CD14-positive monocyte (primary cell): ENCODE measurements at regions not wholly inside any gene's neighbourhood (a gene's known extent, or its start where the extent isn't known, plus 50 kb on each side); places are given as distances from the start of the nearest gene placed in this dataset.

Experiments
- DNase-seq, 3 donors: peaks; one replicate each; pipeline ENCODE4 v3.0.0-alpha.2; 2011 to 2022
- H2AFZ ChIP-seq: 2 replicates; pipeline ENCODE4 v1.6.0; 2012; ENCODE audit warnings: mild to moderate bottlenecking, low read depth, low read length, inconsistent platforms; ENCODE audit not compliant: insufficient read depth, poor library complexity, severe bottlenecking
- H3K27ac ChIP-seq, 2 donors: 1 replicate in 1 of 2; 2 replicates in 1 of 2; pipeline ENCODE4 v1.5.1; 2012 to 2013; ENCODE audit warnings: low read length in 2 of 2, control low read depth in 1 of 2, inconsistent platforms in 1 of 2, low read depth in 1 of 2, mild to moderate bottlenecking in 1 of 2
- H3K27me3 ChIP-seq, 2 donors: one replicate each; pipeline versions ENCODE4 v1.6.0 to v1.6.1; 2011 to 2013; ENCODE audit warnings: low read length in 2 of 2; ENCODE audit not compliant: control insufficient read depth in 2 of 2, insufficient read depth in 2 of 2
- H3K36me3 ChIP-seq, 2 donors: replicated peaks in 1 of 2; 1 replicate in 1 of 2; 2 replicates in 1 of 2; pipeline versions ENCODE4 v1.5.1 to v1.6.1; 2012 to 2013; ENCODE audit warnings: low read length in 2 of 2, control low read depth in 1 of 2, inconsistent platforms in 1 of 2, mild to moderate bottlenecking in 1 of 2; ENCODE audit not compliant: insufficient read depth in 2 of 2, control insufficient read depth in 1 of 2
- H3K4me1 ChIP-seq, 2 donors: 1 replicate in 1 of 2; 2 replicates in 1 of 2; pipeline versions ENCODE4 v1.5.1 to v1.6.1; 2012 to 2013; ENCODE audit warnings: low read length in 2 of 2, control low read depth in 1 of 2, inconsistent platforms in 1 of 2, mild to moderate bottlenecking in 1 of 2, moderate library complexity in 1 of 2; ENCODE audit not compliant: insufficient read depth in 2 of 2, control insufficient read depth in 1 of 2
- H3K4me2 ChIP-seq: replicated peaks from 2 replicates; pipeline ENCODE3; 2012; ENCODE audit warnings: low read length, moderate library complexity, mild to moderate bottlenecking; ENCODE audit not compliant: poor library complexity, severe bottlenecking; ENCODE audit errors: extremely low read depth
- H3K4me3 ChIP-seq, 3 experiments: fragments of 200-600 bp in 1 of 3; sonication (generic) in 1 of 3; replicated peaks in 1 of 3; 1 replicate in 2 of 3; 2 replicates in 1 of 3; pipeline ENCODE4 v1.5.1; 2011 to 2013; ENCODE audit warnings: low read length in 3 of 3, mild to moderate bottlenecking in 3 of 3, control low read depth in 2 of 3, low read depth in 2 of 3, inconsistent platforms in 1 of 3, moderate library complexity in 1 of 3
- H3K79me2 ChIP-seq: 2 replicates; pipeline ENCODE4 v1.6.0; 2012; ENCODE audit warnings: mild to moderate bottlenecking, control low read depth, inconsistent platforms, low read length, moderate library complexity; ENCODE audit not compliant: insufficient read depth
- H3K9ac ChIP-seq: 2 replicates; pipeline ENCODE4 v1.6.0; 2017; ENCODE audit warnings: low read length, mild to moderate bottlenecking; ENCODE audit not compliant: insufficient read depth, poor library complexity, severe bottlenecking
- H3K9me3 ChIP-seq, 2 donors: replicated peaks in 1 of 2; 1 replicate in 1 of 2; 2 replicates in 1 of 2; pipeline versions ENCODE4 v1.5.1 to v1.6.1; 2012 to 2013; ENCODE audit warnings: low read length in 2 of 2, control low read depth in 1 of 2; ENCODE audit not compliant: control insufficient read depth in 1 of 2, insufficient read depth in 1 of 2
- H4K20me1 ChIP-seq: 2 replicates; pipeline ENCODE4 v1.6.0; 2012; ENCODE audit warnings: mild to moderate bottlenecking, low read length, control low read depth, moderate library complexity; ENCODE audit not compliant: insufficient read depth
- H3K27ac Mint-ChIP-seq, 7 donors: one replicate each; pipeline ENCODE4 v1.8.0; 2020; ENCODE audit warnings: mild to moderate bottlenecking in 7 of 7, mixed read lengths in 7 of 7, moderate library complexity in 6 of 7, inconsistent platforms in 2 of 7
- H3K27me3 Mint-ChIP-seq, 3 donors: one replicate each; pipeline ENCODE4 v1.8.0; 2021 to 2022; ENCODE audit warnings: low read depth in 3 of 3, mild to moderate bottlenecking in 3 of 3, mixed read lengths in 3 of 3, moderate library complexity in 3 of 3, inconsistent platforms in 1 of 3
- H3K36me3 Mint-ChIP-seq, 2 donors: one replicate each; pipeline ENCODE4 v1.8.0; 2020; ENCODE audit warnings: mixed read lengths in 2 of 2, inconsistent platforms in 1 of 2, mild to moderate bottlenecking in 1 of 2
- H3K4me1 Mint-ChIP-seq: one replicate; pipeline ENCODE4 v1.8.0; 2020; ENCODE audit warnings: mild to moderate bottlenecking, mixed read lengths
- H3K4me3 Mint-ChIP-seq, 2 donors: one replicate each; pipeline ENCODE4 v1.8.0; 2020; ENCODE audit warnings: mild to moderate bottlenecking in 2 of 2, mixed read lengths in 2 of 2, moderate library complexity in 1 of 2
- H3K9me3 Mint-ChIP-seq, 7 donors: one replicate each; pipeline ENCODE4 v1.8.0; 2020 to 2022; ENCODE audit warnings: mixed read lengths in 7 of 7, mild to moderate bottlenecking in 6 of 7, moderate library complexity in 6 of 7, inconsistent platforms in 2 of 7
- WGBS: methylation state at CpG from one replicate; pipeline ENCODE4 v1.1.5; 2013; ENCODE audit warnings: missing lambda C conversion rate; ENCODE audit not compliant: insufficient coverage; 5-methylcytosine and 5-hydroxymethylcytosine counted together
- intact Hi-C, 2 donors: fragments of 100-400 bp; cut with micrococcal nuclease; formaldehyde crosslinking; loops; one replicate each; pipeline versions ENCODE4 v1.15.0 to v1.15.1; 2023
- TF ChIP-seq, protein P1 (sequence below): fragments of 200-600 bp; IDR thresholded peaks from one replicate; pipeline ENCODE4 v1.8.0; 2022; ENCODE audit warnings: antibody characterized with exemption, mild to moderate bottlenecking

DNA sequence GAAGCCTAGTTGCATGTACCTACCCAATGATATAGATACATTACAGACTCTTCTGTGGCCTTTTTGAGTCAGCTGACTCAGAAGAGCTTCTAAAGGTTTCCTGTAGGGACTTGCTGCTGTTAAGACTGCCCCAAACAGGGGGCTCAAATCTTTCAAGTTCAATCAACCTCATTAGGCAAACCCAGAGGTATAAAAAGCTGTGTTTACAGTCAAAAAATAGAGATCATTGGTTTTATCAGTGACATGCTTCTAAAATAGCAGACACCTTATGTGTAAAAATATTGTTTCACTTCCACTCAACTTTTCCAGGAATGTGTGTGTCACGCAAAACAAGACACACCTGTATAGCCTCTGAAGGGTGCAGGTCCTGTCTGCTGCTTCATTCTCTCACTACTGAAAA lies 624.3 kb upstream of the FANCL start:
- no peak overlapping the region for H3K9ac ChIP-seq
- H3K79me2 ChIP-seq: no peaks in the 10 kb centered on the region
- Mint-ChIP-seq H3K36me3 (no peaks in the 10 kb centered on the region), H3K4me3 (no peak overlapping the region), H3K27ac (no peak overlapping the region), H3K9me3 (peaks cover 0 to 9% (median 5%) of the 10 kb centered on the region in 7 donors), H3K4me1 (no peaks in the 10 kb centered on the region), H3K27me3 (peaks cover 0 to 2% (median 0%) of the 10 kb centered on the region in 3 donors)
- no peak overlapping the region for H2AFZ ChIP-seq
- TF ChIP-seq, protein P1, sequence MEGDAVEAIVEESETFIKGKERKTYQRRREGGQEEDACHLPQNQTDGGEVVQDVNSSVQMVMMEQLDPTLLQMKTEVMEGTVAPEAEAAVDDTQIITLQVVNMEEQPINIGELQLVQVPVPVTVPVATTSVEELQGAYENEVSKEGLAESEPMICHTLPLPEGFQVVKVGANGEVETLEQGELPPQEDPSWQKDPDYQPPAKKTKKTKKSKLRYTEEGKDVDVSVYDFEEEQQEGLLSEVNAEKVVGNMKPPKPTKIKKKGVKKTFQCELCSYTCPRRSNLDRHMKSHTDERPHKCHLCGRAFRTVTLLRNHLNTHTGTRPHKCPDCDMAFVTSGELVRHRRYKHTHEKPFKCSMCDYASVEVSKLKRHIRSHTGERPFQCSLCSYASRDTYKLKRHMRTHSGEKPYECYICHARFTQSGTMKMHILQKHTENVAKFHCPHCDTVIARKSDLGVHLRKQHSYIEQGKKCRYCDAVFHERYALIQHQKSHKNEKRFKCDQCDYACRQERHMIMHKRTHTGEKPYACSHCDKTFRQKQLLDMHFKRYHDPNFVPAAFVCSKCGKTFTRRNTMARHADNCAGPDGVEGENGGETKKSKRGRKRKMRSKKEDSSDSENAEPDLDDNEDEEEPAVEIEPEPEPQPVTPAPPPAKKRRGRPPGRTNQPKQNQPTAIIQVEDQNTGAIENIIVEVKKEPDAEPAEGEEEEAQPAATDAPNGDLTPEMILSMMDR: no peak
- no peak for DNase-seq
- H3K4me1 ChIP-seq: no peaks in the 10 kb centered on the region
- H3K4me3 ChIP-seq: no peak overlapping the region
- no CpG with 5 or more reads among the region's 1 CpG for WGBS
- no peaks in the 10 kb centered on the region for H4K20me1 ChIP-seq
- intact Hi-C loops: no loop called here
- no peaks in the 10 kb centered on the region for H3K27me3 ChIP-seq
- no peak overlapping the region for H3K4me2 ChIP-seq
- no peaks in the 10 kb centered on the region for H3K9me3 ChIP-seq
- no peak overlapping the region for H3K27ac ChIP-seq
- H3K36me3 ChIP-seq: no peaks in the 10 kb centered on the region

DNA sequence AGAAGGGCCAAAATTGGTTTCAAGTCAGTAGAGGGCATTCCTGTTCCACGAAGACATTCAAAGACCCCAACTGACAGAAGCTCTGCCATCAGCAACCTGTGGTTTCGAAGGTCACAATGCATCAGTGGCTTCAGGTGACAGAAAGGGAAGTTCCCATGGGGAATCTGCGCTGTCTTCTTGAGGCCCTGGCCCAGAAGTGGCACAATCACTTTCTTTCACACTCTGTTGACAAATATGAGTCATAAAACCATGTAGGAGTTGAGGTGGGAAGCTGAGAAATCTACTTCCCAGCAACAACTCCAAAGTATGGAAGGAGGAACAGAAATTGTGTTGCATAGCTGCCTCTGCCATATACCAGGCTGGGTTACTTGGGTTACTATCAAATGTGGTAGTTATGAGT lies 621.1 kb upstream of the FANCL start:
- H3K4me1 ChIP-seq: no peaks in the 10 kb centered on the region
- H3K27me3 ChIP-seq: no peaks in the 10 kb centered on the region
- TF ChIP-seq, protein P1: no peak
- H2AFZ ChIP-seq: no peak overlapping the region
- Mint-ChIP-seq H3K27ac (no peak overlapping the region), H3K36me3 (no peaks in the 10 kb centered on the region), H3K9me3 (peaks cover 0 to 12% (median 4%) of the 10 kb centered on the region in 7 donors), H3K4me3 (no peak overlapping the region), H3K4me1 (no peaks in the 10 kb centered on the region), H3K27me3 (no peaks in the 10 kb centered on the region)
- H3K9me3 ChIP-seq: peaks cover 0 to 4% of the 10 kb centered on the region in 2 donors
- intact Hi-C loops: no loop called here
- no peak overlapping the region for H3K27ac ChIP-seq
- H4K20me1 ChIP-seq: no peaks in the 10 kb centered on the region
- H3K79me2 ChIP-seq: no peaks in the 10 kb centered on the region
- no peak overlapping the region for H3K4me2 ChIP-seq
- no peak overlapping the region for H3K9ac ChIP-seq
- H3K4me3 ChIP-seq: no peak overlapping the region
- DNase-seq: no peak
- 75% methylated on average over 2 of the region's 3 CpGs for WGBS
- H3K36me3 ChIP-seq: no peaks in the 10 kb centered on the region
